22Rv1 (cell line): ENCODE measurements at regions not wholly inside any gene's neighbourhood (a gene's known extent, or its start where the extent isn't known, plus 50 kb on each side); places are given as distances from the start of the nearest gene placed in this dataset.

Experiments
- CTCF ChIP-seq: fragments of 450-650 bp; IDR thresholded peaks from 2 replicates; pipeline ENCODE4 v1.5.1; 2017; ENCODE audit warnings: mild to moderate bottlenecking
- ZFX ChIP-seq: fragments of 450-650 bp; IDR thresholded peaks from 2 replicates; pipeline ENCODE4 v1.6.1; 2017; ENCODE audit warnings: antibody characterized with exemption, borderline replicate concordance

DNA sequence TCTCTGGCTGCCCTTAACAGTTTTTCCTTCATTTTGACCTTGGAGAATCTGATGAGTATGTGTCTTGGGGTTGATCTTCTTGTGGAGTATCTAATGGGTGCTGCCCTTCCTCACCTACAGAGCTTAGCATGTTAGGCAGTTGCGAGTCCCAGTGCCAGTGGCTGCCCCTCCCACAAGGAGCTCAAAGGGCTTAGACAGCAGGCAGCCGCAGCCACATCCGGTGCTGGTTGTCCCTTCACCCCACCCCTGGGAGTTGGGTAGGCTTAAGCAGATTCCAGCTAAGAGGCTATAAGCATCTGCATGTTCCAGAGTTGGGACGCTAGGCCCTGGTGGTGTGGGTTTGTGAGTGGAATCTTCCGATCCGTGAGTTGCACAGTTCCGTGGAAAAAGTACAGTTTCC is 322.1 kb upstream of the ARX start:
- TF ChIP-seq CTCF (no peak), ZFX (no peak)
